ENCODE measurements at regions not wholly inside any gene's neighbourhood (a gene's known extent, or its start where the extent isn't known, plus 50 kb on each side); places are given as distances from the start of the nearest gene placed in this dataset.

GRCh38 chr16:5361322-5361721 lies 263.7 kb upstream of the EEF2KMT start:
- TF ChIP-seq, protein P1, sequence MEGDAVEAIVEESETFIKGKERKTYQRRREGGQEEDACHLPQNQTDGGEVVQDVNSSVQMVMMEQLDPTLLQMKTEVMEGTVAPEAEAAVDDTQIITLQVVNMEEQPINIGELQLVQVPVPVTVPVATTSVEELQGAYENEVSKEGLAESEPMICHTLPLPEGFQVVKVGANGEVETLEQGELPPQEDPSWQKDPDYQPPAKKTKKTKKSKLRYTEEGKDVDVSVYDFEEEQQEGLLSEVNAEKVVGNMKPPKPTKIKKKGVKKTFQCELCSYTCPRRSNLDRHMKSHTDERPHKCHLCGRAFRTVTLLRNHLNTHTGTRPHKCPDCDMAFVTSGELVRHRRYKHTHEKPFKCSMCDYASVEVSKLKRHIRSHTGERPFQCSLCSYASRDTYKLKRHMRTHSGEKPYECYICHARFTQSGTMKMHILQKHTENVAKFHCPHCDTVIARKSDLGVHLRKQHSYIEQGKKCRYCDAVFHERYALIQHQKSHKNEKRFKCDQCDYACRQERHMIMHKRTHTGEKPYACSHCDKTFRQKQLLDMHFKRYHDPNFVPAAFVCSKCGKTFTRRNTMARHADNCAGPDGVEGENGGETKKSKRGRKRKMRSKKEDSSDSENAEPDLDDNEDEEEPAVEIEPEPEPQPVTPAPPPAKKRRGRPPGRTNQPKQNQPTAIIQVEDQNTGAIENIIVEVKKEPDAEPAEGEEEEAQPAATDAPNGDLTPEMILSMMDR (IDR thresholded peaks at IDR 0.05; ENCODE audit: insufficient read depth, missing control alignments) = no peak
- DNase-seq (ENCODE audit: insufficient read length, low spot score) = no peak
- no peak for FAIRE-seq

DNA sequence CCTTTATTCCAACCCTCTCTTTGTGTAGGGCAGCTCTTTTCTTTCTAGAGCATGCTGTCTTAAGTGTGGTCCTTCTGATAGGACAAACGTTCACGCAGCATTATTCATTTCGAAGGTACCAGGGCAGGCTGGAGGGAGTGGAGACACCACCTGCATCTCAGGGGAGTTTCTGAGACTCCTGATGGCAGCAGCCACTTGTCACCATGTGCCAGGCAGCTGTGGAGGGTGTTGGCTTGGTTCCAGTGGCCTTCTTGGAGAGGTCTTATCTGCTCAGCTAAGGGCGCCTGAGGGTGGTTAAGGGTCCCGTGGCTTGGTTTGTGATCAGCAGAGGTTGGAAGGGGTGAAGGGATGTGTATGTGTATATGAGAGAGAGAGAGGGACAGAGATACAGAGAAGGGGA lies 257.1 kb upstream of the EEF2KMT start:
- DNase-seq (ENCODE audit: insufficient read length, low spot score) = no peak
- TF ChIP-seq, protein P1 (IDR thresholded peaks at IDR 0.05; ENCODE audit: insufficient read depth, missing control alignments) = no peak
- FAIRE-seq = no peak

- TF ChIP-seq, protein P1 (IDR thresholded peaks at IDR 0.05; ENCODE audit: insufficient read depth, missing control alignments) = no peak
- no peak for FAIRE-seq
- DNase-seq (ENCODE audit: insufficient read length, low spot score) = no peak
These were observed 252.3 kb upstream of the EEF2KMT start for GRCh38 chr16:5349670-5350517.

- DNase-seq (ENCODE audit: insufficient read length, low spot score) (no peak), FAIRE-seq (no peak)
- TF ChIP-seq, protein P1 (IDR thresholded peaks at IDR 0.05; ENCODE audit: insufficient read depth, missing control alignments) = no peak
These were observed 251.5 kb upstream of the EEF2KMT start for GRCh38 chr16:5349101-5349500.

GRCh38 chr16:5347561-5347960 lies 250.0 kb upstream of the EEF2KMT start:
- no peak for FAIRE-seq
- DNase-seq (ENCODE audit: insufficient read length, low spot score) = no peak
- TF ChIP-seq, protein P1 (IDR thresholded peaks at IDR 0.05; ENCODE audit: insufficient read depth, missing control alignments) = no peak

DNA sequence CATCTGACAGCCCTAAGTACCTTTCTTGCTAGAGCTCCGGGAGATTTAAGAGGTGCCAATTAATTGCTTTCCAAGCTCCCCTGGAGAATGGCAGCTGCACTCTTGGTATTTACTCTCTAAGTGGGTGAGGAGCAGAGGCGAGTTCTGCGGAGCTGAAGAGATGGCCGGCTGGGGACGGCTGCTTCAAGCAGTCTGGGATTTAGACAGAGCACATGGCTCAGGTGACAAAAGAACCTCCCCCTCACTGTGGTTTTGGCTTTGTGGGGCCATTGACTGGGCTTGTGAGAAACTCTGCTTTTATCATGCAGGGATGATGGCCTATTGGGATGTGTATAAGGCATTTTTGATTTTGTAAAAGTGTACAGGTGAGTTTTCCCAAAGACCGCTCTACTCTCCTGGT lies 239.3 kb upstream of the EEF2KMT start:
- TF ChIP-seq, protein P1 (IDR thresholded peaks at IDR 0.05; ENCODE audit: insufficient read depth, missing control alignments) = no peak
- FAIRE-seq = no peak
- DNase-seq (ENCODE audit: insufficient read length, low spot score) = no peak

GRCh38 chr16:5333991-5334390 lies 236.4 kb upstream of the EEF2KMT start:
- TF ChIP-seq, protein P1 (IDR thresholded peaks at IDR 0.05; ENCODE audit: insufficient read depth, missing control alignments) = no peak
- DNase-seq (ENCODE audit: insufficient read length, low spot score) (no peak), FAIRE-seq (no peak)
